PC-3 (cell line): ENCODE measurements at regions not wholly inside any gene's neighbourhood (a gene's known extent, or its start where the extent isn't known, plus 50 kb on each side); places are given as distances from the start of the nearest gene placed in this dataset.

Source experiments
- CTCF ChIP-seq: fragments of 300-600 bp; sonication (generic); conservative IDR thresholded peaks from 2 replicates; pipeline ENCODE4 v1.5.1; 2017; ENCODE audit warnings: antibody characterized with exemption, low read depth, mild to moderate bottlenecking, low read length
- EZH2 ChIP-seq: fragments of 300-600 bp; sonication (generic); IDR thresholded peaks from one replicate; pipeline ENCODE4 v1.6.1; 2017; ENCODE audit warnings: antibody characterized with exemption, mild to moderate bottlenecking, low read length; ENCODE audit not compliant: unreplicated experiment
- EZH2phosphoT487 ChIP-seq: fragments of 300-600 bp; sonication (generic); IDR thresholded peaks from 2 replicates; pipeline ENCODE4 v1.6.1; 2018; ENCODE audit warnings: mild to moderate bottlenecking, antibody characterized with exemption, low read length, borderline replicate concordance

- TF ChIP-seq CTCF (no peak), EZH2 (no peak), EZH2phosphoT487 (no peak)
Measured at GRCh38 chr1:115176189-115176588, 86.9 kb upstream of the TSPAN2 start.
